GM13977 (cell line): ENCODE measurements at regions not wholly inside any gene's neighbourhood (a gene's known extent, or its start where the extent isn't known, plus 50 kb on each side); places are given as distances from the start of the nearest gene placed in this dataset.
"Not testable (repeated sequence)": the region's sequence is repeated elsewhere in the genome, so short reads cannot be mapped to it uniquely, and the experiment has no call there.

Experiments used
- DNase-seq: peaks from one replicate; pipeline ENCODE4 v3.0.0; 2012; ENCODE audit warnings: low spot score
- CTCF ChIP-seq: IDR thresholded peaks from 2 replicates; pipeline ENCODE4 v1.5.1; 2012; ENCODE audit warnings: mild to moderate bottlenecking, control low read depth; ENCODE audit not compliant: insufficient read depth; ENCODE audit errors: extremely low read depth, missing control alignments
- in situ Hi-C: fragments of 300-500 bp; cut with MboI; formaldehyde crosslinking; loops from one replicate; pipeline ENCODE4 v1.12.0; 2022; ENCODE audit warnings: low sequenced_read_pairs, low pct_unique_long_range_greater_than_20kb, mixed read lengths, inconsistent platforms; ENCODE audit not compliant: unreplicated experiment

DNA sequence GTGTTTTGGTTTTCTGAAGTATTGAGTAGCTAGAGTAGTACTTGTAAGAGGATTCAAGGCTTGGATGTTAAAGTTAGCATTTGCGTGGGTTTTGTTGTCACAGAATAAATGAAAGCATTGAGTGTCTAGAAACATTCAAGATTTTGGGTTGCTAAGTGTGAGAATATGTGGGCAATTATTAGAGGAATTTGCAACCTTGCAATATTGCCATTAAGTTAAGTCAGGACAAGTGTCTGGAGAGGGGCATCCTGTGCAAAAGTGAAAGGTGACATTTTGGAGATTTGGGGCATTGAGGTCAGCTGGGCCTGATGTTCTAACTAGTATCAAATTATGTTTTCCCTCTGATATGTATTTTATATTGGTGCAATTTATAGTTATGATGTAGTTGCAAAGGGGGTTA, 533.9 kb upstream of the GRID2 start:
- in situ Hi-C loops: no loop called here
- DNase-seq: no peak
- TF ChIP-seq CTCF: no peak

GRCh38 chr4:91791631-91792030, 512.1 kb upstream of the GRID2 start:
- DNase-seq, in situ Hi-C loops: not testable (repeated sequence)

GRCh38 chr4:91795947-91796346, 507.8 kb upstream of the GRID2 start:
- no peak for TF ChIP-seq CTCF
- in situ Hi-C loops: no loop called here
- DNase-seq: no peak

DNA sequence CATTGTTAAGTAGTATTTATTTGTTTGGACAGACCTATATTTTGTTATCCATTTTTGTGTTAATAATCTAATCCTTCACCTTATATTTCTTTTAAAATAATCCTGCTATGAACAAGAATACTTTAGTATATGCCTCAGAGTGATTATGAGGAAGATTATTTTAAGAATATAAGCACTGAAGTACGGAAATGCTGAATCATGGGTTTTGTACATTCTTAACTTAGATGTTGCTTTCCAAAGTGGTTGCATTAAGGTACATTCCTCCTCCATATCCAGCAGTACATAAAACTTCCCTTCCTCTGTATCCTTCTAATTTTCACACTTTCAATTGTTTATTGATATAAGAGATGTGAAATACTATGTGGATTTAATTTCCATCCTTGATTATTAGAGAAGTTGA, 491.4 kb upstream of the GRID2 start:
- no peak for TF ChIP-seq CTCF
- in situ Hi-C loops: no loop called here
- DNase-seq: no peak

- no peak for DNase-seq
- in situ Hi-C loops: no loop called here
- TF ChIP-seq CTCF: no peak
These were observed 479.0 kb upstream of the GRID2 start for GRCh38 chr4:91824773-91825172.

DNA sequence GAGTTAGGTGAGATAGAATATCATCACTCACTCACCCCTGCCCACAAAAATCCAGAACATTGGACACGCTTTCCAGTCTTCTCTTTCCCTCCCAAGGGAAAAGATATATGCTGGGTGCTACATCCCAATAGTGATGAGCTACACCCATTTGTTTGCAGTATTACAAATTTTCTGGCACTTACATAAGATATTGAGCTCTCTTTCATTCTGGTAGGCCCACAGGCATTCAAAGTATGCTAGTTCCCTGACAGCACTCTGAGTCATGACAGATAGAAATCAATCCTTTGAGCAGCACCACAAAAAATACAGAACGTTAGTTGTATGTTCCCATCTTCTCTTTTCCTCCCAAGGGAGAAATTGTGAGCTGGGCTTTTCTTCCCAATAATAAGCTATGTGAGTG, 477.6 kb upstream of the GRID2 start:
- no peak for TF ChIP-seq CTCF
- DNase-seq: no peak
- in situ Hi-C loops: no loop called here

GRCh38 chr4:91827914-91828313, 475.9 kb upstream of the GRID2 start:
- in situ Hi-C loops: no loop called here
- no peak for DNase-seq
- TF ChIP-seq CTCF: no peak
